HEK293 (cell line): ENCODE measurements at regions not wholly inside any gene's neighbourhood (a gene's known extent, or its start where the extent isn't known, plus 50 kb on each side); places are given as distances from the start of the nearest gene placed in this dataset.
"Not testable (repeated sequence)": the region's sequence is repeated elsewhere in the genome, so short reads cannot be mapped to it uniquely, and the experiment has no call there.

Experiments used
- CTCF ChIP-seq: fragments of 450-650 bp; formaldehyde crosslinking; IDR thresholded peaks from 2 replicates; pipeline ENCODE4 v1.5.1; 2016; ENCODE audit warnings: missing biosample characterization, missing genetic modification characterization
- REST ChIP-seq: fragments of 450-650 bp; formaldehyde crosslinking; IDR thresholded peaks from 2 replicates; pipeline ENCODE4 v1.5.1; 2016; ENCODE audit warnings: missing biosample characterization, missing genetic modification characterization
- TSHZ1 ChIP-seq: fragments of 450-650 bp; formaldehyde crosslinking; IDR thresholded peaks from 2 replicates; pipeline ENCODE4 v1.5.1; 2016; ENCODE audit warnings: missing biosample characterization, missing genetic modification characterization, borderline replicate concordance
- ZNF175 ChIP-seq: fragments of 450-650 bp; formaldehyde crosslinking; IDR thresholded peaks from 2 replicates; pipeline ENCODE4 v1.5.1; 2016; ENCODE audit warnings: missing biosample characterization, missing genetic modification characterization
- ZNF529 ChIP-seq: fragments of 450-650 bp; formaldehyde crosslinking; IDR thresholded peaks from 2 replicates; pipeline ENCODE4 v1.5.1; 2017; ENCODE audit warnings: missing genetic modification characterization, missing biosample characterization; ENCODE audit not compliant: insufficient replicate concordance
- ZNF558 ChIP-seq: fragments of 450-650 bp; formaldehyde crosslinking; IDR thresholded peaks from 2 replicates; pipeline ENCODE4 v1.5.1; 2016; ENCODE audit warnings: missing biosample characterization, missing genetic modification characterization
- ZNF600 ChIP-seq: fragments of 450-650 bp; formaldehyde crosslinking; IDR thresholded peaks from 2 replicates; pipeline ENCODE4 v1.5.1; 2016; ENCODE audit warnings: missing biosample characterization, missing genetic modification characterization
- ZNF776 ChIP-seq: fragments of 450-650 bp; formaldehyde crosslinking; IDR thresholded peaks from 2 replicates; pipeline ENCODE4 v1.5.0; 2017; ENCODE audit warnings: missing biosample characterization, missing genetic modification characterization, borderline replicate concordance

- not testable (repeated sequence) for TF ChIP-seq TSHZ1 (tag by site-specific recombination); REST; CTCF (tag by site-specific recombination); ZNF600 (tag by site-specific recombination); ZNF776 (tag by site-specific recombination); ZNF175 (tag by site-specific recombination); ZNF529; ZNF558 (tag by site-specific recombination)
Measured at GRCh38 chr1:121050097-121050496, 134.0 kb downstream of the FAM72B start.
